HUDEP-2 (cell line): ENCODE measurements at regions not wholly inside any gene's neighbourhood (a gene's known extent, or its start where the extent isn't known, plus 50 kb on each side); places are given as distances from the start of the nearest gene placed in this dataset.

Experiments
- DNase-seq, 76 experiments: peaks; one replicate each; lab custom pipeline; 2025; ENCODE audit not compliant: unreplicated experiment in 76 of 76; lab: John Stamatoyannopoulos, UW

DNA sequence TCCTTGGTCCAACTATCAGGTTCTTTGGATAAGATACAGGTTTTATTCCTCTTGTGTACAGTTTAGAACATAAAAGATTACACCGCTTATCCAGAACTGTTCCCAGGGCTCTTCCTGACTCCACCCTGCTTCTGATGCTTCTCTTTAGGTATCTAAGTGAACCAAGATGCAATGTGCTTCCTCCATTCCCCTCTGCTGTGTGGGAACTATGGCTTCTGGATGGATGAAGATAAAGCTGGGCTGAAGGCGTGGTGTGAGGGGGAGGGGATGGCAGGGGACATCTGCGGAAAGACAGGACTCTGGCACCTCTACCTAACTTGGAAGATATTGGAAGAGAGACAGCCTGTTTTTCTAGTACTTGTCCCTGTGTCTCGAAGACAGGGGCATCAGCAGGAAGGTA is 209.9 kb upstream of the TBX20 start:
- no peak for DNase-seq

DNA sequence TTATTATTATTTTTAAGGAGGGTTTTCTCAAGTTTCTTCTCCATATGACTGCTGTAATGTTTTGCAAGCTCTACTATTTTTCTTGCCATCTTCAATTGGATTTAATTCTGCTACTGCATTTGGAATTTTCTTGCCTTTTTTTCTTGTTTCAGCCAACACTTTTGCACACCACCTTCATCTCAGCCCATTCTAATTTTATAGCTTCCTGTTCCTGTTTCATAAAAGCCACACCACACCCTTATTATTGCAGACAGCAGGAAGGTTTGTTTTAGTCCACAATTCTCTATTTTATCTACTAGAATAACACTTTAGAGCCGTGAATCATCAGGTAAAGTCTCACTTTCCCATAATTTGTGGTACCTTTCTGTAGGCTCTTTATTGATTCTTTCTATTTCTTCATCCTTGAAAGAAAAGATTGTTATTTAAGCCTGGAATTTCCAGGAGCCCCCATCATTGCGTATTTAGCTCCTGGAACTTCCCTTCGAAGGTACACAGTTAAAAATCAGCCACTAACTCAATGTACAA is 209.3 kb upstream of the TBX20 start:
- no peak for DNase-seq

DNA sequence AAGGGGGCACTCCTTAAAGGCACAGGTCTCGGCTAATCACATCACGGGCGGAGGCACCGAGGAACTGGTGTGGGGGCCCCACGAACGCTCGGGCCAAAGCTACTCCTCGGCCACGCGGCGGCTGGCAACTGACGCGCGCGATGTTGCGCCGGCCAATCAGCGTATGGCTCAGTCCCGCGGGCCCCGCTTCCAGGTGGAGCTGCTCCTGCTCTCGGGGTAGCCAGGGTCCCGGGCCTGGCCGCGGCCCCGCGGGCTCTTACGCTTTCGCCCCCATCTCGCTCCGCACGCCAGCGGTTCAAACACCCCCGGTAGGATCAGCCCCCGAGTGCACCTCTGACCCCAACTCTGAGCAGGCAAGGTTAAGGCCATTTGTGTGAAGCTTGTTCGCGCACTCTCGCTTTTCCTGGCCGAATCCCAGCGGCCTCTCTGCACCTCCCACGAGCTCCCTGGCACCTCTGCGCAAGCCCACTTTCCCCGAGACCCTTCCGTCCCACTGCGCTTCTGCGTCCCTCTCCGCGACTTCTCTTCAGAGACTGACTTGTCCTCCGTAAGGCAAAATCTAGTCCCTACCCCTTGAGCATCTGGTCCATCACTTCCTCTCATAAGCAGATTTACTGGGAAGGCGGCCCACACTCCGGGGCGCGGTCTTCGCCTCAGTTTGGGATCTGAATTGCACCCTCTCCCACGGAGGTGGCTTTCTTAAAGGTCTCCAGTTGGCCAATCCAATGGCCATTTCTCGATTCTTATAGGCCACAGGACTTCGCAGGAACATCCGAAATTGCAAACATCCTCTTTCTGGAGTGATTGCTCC is 200.9 kb upstream of the TBX20 start:
- DNase-seq: no peak

DNA sequence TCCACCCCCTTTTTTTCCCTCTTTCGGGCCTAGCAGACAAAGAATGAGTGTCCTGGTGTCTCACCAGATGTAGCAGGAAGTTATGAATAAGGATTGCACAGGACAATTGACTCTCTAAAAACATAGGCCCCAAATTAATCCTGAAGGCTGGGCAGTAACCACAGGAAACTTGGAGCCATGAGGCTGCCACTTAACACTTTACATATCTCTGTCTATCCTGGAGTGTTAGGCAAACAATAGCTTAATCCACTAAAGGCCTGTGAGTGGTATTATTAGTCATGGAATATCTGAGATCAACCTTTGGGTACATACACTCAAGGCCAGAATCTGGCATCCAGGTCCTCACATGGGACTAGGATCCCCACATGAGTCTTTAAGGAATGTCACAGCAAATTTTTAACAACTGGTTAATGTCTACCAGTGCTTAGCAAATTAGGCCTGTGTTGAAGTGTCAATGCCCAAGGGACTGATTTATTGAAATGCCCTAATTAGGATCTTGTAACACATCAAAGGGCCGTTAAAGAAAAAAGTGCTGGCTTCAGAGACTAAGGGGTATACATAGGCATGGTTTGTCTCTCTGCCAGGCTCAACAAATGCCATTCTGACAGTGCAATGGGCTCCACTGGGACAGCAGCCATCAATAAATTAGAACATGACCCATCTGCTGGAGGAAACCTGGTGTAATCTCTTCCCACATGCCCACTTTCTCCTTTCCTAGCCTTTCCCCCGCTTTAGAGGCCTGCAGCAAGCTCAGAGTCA is 196.7 kb upstream of the TBX20 start:
- no peak for DNase-seq

- no peak for DNase-seq
Observed at GRCh38 chr7:35448486-35448885, 194.6 kb upstream of the TBX20 start.

DNA sequence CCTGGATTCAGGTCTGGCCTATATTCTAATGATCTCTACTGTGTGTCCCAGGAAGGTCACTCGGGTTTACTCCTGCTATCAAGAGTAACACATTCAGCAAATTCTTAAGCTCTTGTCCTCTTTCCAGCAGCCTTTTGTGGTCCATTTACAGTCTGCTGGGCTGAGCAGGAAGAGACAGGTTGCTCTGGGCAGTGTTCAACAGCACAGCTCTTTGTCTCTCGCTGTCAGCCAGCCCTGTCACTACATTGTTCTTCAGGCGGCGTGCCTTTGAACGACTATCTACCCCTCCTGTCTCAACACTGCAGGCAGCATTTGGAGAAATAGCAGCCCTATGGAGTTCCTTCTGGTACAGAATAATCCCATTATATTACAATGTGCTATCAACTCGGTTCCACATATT is 192.2 kb upstream of the TBX20 start:
- DNase-seq: no peak

- DNase-seq: no peak
Observed at GRCh38 chr7:35437619-35438275, 183.8 kb upstream of the TBX20 start.

GRCh38 chr7:35436452-35436851 is 182.6 kb upstream of the TBX20 start:
- no peak for DNase-seq

GRCh38 chr7:35430547-35431153 is 176.8 kb upstream of the TBX20 start:
- DNase-seq: peak in 11 of 76 experiments; percentile 0 to 20 (median 6)

DNA sequence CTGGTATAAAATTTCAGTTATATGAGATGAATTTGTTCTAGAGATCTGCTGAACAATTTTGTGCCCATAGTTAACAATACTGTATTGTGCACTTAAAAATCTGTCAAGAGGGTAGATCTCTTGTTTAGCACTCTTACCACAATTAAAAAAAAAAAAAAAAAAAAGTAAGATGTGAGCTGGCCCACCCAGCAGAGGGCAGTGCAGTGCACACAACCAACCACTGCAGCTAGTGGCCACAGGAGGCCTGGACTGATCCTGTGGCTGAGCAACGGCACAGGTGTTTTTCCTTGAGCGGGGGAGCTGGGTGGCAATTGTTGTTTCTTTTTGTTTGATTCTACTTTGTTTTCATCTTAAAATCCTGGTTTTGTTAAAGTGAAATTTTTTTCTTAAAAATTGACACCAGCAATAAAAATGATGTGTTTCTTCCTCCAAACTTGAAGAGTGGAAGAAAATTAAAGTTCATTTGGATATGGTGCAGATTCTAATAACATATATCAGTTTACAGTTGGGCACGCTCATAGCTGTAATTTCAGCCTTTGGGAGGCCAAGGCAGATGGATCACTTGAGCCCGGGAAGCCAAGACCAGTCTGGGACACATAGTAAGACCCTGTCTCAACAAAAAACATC is 171.1 kb upstream of the TBX20 start:
- DNase-seq: peak in 47 of 76 experiments; percentile 4 to 63 (median 24)

DNA sequence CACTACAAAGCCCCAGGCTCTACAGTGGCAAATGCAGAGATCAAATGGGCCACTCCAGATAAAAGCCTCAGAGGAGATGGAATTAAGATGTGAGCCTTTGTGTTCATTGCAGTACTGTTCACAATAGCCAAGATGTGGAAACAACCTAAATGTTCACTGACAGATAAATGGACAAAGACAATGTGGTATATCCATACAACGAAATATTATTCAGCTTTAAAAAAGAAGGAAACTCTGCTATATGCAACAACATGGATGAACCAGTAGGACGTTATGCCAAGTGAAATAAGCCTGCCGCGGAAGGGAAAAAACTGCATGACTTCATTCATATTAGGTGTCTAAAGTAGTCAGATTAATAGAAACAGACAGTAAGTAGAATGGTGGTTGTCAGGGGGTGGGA is 170.5 kb upstream of the TBX20 start:
- no peak for DNase-seq

- no peak for DNase-seq
Observed at GRCh38 chr7:35422715-35423114, 168.8 kb upstream of the TBX20 start.

DNA sequence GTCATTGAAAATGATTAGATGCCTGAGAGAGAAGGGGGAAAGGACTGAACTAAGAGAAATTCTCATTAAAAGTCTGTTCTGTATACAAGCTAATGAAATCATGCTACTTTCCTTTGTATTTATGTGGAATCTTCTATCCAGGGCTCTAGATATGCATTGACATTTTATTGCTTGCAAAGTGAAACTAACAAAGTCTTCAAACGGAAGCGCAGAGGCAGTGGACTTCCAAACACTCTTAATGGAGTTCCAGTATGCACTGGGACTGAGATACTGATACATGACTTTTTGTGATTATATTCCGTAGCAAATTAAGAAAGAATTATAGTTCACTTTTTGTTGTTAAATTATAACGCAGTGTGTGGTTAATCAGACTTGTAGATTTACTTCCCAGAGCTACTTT is 166.8 kb upstream of the TBX20 start:
- DNase-seq: no peak

GRCh38 chr7:35419391-35419755 is 165.5 kb upstream of the TBX20 start:
- no peak for DNase-seq

- DNase-seq: no peak
Observed at GRCh38 chr7:35418716-35419390, 165.0 kb upstream of the TBX20 start.

GRCh38 chr7:35416568-35416967 is 162.7 kb upstream of the TBX20 start:
- no peak for DNase-seq

DNA sequence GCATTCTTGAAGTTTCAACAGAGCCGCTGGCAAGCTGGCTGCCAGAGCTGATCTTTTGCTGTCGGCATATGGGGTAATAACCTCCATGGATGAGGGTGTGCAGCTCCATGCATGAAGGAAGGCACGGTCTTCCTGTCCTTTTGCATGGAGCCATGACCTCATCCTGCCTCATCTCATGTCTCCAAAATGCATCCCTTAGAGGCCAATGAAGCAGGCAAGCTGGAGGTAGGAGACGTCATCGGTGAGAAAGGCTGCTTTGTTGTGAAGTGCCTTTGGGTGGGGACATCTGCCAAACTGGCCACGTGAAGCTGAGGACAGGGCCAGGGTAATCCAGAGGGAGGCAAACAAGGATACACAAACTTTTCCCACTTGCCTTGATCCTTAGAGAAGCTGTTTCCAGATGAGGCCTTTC is 161.5 kb upstream of the TBX20 start:
- no peak for DNase-seq

DNA sequence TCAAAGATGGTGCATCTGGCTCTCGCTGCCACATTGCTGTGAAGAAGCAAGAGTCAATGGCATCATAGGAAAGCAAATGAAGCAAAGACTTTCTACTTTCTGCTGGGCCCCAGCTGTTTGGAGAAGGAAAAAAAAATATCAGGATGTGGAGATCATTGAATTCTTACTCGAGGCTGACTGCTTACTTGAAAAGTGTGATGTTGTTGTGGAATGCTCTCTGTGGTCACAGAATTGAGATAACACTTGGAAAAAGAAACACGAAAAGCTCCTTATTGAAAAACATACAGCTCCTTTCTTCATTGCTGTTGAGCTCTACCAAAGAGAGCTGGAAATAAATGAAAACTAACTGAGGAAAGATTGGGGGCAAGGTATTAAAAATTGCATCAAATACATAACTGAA is 157.4 kb upstream of the TBX20 start:
- no peak for DNase-seq

- DNase-seq: no peak
Observed at GRCh38 chr7:35405461-35405860, 151.6 kb upstream of the TBX20 start.
